ENCODE measurements at regions not wholly inside any gene's neighbourhood (a gene's known extent, or its start where the extent isn't known, plus 50 kb on each side); places are given as distances from the start of the nearest gene placed in this dataset.
"Not testable (repeated sequence)": the region's sequence is repeated elsewhere in the genome, so short reads cannot be mapped to it uniquely, and the experiment has no call there.

DNA sequence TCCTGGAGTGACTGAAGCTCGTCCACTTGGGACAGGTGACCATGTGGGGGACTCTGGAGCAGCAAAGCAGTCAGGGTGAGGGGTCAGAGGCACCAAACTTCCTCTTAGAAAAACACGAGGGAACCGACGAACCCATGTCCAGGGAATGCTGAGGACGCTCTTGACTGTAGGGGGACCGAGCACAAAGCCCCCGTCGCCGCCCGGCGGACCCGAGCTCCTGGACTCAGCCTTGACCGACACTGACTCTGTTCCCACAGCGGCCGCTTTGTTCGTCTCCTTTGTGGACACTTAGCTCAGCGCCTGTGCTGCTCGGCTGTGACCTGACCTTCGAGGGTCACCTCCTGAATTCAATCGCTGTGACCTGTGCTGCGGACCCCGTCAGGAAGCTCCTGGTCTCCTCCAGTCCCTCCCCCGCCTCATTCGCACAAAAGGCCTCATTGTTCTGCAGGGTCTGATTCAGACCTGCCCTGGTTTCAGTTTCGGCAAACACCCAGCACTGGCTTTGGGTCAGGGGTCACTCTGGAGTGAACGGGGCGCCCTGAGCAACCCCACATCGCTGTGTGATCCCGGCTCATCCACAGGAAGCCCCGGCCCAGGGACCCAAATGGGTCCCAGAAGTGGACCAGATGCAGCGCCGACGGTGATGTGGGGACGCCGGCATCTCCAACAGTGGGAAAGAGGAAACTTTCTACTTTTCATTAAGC is 454.8 kb downstream of the PREX1 start (continued):
- TF ChIP-seq KLF12 (CRISPR knock-in tag; IDR thresholded peaks at IDR 0.05; ENCODE audit: borderline replicate concordance) (peak; percentile 49; the same call in 1 of the 2 replicates), MEF2D (CRISPR knock-in tag; IDR thresholded peaks at IDR 0.05) (peak; percentile 95), ZNF816 (CRISPR knock-in tag; IDR thresholded peaks at IDR 0.05; ENCODE audit: borderline replicate concordance) (peak; percentile 82; the same call in 1 of the 2 replicates), SNAI1 (CRISPR knock-in tag; IDR thresholded peaks at IDR 0.05; ENCODE audit: borderline replicate concordance) (peak; percentile 96; the same call in 1 of the 2 replicates), ZNF337 (CRISPR knock-in tag; IDR thresholded peaks at IDR 0.05; ENCODE audit: borderline replicate concordance, low read depth) (peak; percentile 93; the same call in 1 of the 2 replicates), RFXAP (CRISPR knock-in tag; IDR thresholded peaks at IDR 0.05; ENCODE audit: borderline replicate concordance) (peak; percentile 90), ZNF746 (CRISPR knock-in tag; IDR thresholded peaks at IDR 0.05) (peak; percentile 98), PPARG (CRISPR knock-in tag; conservative IDR thresholded peaks at IDR 0.05) (peak; percentile 97), GATA4 (IDR thresholded peaks at IDR 0.05; ENCODE audit: borderline replicate concordance, low read depth) (peak; percentile 64; the same call in 1 of the 2 replicates), FOXC1 (CRISPR knock-in tag; IDR thresholded peaks at IDR 0.05; ENCODE audit: borderline replicate concordance) (peak; percentile 63; the same call in 1 of the 2 replicates), MAF1 (CRISPR knock-in tag; IDR thresholded peaks at IDR 0.05; ENCODE audit: borderline replicate concordance) (peak; percentile 93), PAX8 (CRISPR knock-in tag; IDR thresholded peaks at IDR 0.05; ENCODE audit: borderline replicate concordance) (peak; percentile 89; the same call in 1 of the 2 replicates), SRF (IDR thresholded peaks at IDR 0.05; ENCODE audit: low read depth, low read length) (0 out of 2 replicates have a peak, but pooled peaks have one; percentile 31), NFE2L2 (IDR thresholded peaks at IDR 0.05; ENCODE audit: low read length) (0 out of 2 replicates have a peak, but pooled peaks have one; percentile 1), CREM (IDR thresholded peaks at IDR 0.05) (peak; percentile 91), ZNF430 (CRISPR knock-in tag; IDR thresholded peaks at IDR 0.05) (peak; percentile 39; the same call in 1 of the 2 replicates), ZNF317 (CRISPR knock-in tag; IDR thresholded peaks at IDR 0.05) (peak; percentile 86)
- TF ChIP-seq, protein P1, sequence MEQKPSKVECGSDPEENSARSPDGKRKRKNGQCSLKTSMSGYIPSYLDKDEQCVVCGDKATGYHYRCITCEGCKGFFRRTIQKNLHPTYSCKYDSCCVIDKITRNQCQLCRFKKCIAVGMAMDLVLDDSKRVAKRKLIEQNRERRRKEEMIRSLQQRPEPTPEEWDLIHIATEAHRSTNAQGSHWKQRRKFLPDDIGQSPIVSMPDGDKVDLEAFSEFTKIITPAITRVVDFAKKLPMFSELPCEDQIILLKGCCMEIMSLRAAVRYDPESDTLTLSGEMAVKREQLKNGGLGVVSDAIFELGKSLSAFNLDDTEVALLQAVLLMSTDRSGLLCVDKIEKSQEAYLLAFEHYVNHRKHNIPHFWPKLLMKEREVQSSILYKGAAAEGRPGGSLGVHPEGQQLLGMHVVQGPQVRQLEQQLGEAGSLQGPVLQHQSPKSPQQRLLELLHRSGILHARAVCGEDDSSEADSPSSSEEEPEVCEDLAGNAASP (CRISPR knock-in tag; IDR thresholded peaks at IDR 0.05; ENCODE audit: borderline replicate concordance): peak; percentile 98
- TF ChIP-seq, protein P2, sequence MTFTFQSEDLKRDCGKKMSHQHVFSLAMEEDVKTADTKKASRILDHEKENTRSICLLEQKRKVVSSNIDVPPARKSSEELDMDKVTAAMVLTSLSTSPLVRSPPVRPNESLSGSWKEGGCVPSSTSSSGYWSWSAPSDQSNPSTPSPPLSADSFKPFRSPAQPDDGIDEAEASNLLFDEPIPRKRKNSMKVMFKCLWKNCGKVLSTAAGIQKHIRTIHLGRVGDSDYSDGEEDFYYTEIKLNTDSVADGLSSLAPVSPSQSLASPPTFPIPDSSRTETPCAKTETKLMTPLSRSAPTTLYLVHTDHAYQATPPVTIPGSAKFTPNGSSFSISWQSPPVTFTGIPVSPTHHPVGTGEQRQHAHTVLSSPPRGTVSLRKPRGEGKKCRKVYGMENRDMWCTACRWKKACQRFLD (CRISPR knock-in tag; IDR thresholded peaks at IDR 0.05; ENCODE audit: borderline replicate concordance): peak; percentile 86
- TF ChIP-seq, protein P3, sequence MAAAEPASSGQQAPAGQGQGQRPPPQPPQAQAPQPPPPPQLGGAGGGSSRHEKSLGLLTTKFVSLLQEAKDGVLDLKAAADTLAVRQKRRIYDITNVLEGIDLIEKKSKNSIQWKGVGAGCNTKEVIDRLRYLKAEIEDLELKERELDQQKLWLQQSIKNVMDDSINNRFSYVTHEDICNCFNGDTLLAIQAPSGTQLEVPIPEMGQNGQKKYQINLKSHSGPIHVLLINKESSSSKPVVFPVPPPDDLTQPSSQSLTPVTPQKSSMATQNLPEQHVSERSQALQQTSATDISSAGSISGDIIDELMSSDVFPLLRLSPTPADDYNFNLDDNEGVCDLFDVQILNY (CRISPR knock-in tag; conservative IDR thresholded peaks at IDR 0.05): peak; percentile 68
- TF ChIP-seq, protein P4, sequence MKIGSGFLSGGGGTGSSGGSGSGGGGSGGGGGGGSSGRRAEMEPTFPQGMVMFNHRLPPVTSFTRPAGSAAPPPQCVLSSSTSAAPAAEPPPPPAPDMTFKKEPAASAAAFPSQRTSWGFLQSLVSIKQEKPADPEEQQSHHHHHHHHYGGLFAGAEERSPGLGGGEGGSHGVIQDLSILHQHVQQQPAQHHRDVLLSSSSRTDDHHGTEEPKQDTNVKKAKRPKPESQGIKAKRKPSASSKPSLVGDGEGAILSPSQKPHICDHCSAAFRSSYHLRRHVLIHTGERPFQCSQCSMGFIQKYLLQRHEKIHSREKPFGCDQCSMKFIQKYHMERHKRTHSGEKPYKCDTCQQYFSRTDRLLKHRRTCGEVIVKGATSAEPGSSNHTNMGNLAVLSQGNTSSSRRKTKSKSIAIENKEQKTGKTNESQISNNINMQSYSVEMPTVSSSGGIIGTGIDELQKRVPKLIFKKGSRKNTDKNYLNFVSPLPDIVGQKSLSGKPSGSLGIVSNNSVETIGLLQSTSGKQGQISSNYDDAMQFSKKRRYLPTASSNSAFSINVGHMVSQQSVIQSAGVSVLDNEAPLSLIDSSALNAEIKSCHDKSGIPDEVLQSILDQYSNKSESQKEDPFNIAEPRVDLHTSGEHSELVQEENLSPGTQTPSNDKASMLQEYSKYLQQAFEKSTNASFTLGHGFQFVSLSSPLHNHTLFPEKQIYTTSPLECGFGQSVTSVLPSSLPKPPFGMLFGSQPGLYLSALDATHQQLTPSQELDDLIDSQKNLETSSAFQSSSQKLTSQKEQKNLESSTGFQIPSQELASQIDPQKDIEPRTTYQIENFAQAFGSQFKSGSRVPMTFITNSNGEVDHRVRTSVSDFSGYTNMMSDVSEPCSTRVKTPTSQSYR (CRISPR knock-in tag; IDR thresholded peaks at IDR 0.05; ENCODE audit: borderline replicate concordance): peak; percentile 94
- not testable (repeated sequence) for TF ChIP-seq CREM (CRISPR knock-in tag; IDR thresholded peaks at IDR 0.05)
